Ammon's horn (tissue), 1 donor: ENCODE measurements at regions not wholly inside any gene's neighbourhood (a gene's known extent, or its start where the extent isn't known, plus 50 kb on each side); places are given as distances from the start of the nearest gene placed in this dataset.

ENCODE experiments used
- DNase-seq: peaks from one replicate; pipeline ENCODE4 v3.0.0-alpha.2; 2016; ENCODE audit warnings: low spot score

DNA sequence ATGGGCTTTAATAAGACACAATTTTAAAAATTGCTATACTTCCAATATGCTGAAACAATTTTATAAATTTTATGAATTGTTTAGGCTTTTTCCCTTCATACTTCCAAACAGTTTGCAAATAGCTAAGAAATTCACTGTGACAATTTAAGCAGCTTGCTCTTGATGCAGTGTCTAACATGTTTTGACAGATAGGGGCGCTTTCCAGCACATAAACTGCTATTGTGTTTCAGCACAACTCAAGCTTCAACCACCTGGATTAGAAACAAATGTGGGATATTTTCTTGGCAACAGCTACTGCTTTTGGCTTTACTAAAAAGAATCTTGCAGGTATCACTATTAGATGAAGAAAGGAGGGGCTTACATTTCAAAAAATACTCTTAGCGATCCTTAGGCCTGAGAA lies 565.8 kb upstream of the DPPA4 start:
- DNase-seq, result no peak

DNA sequence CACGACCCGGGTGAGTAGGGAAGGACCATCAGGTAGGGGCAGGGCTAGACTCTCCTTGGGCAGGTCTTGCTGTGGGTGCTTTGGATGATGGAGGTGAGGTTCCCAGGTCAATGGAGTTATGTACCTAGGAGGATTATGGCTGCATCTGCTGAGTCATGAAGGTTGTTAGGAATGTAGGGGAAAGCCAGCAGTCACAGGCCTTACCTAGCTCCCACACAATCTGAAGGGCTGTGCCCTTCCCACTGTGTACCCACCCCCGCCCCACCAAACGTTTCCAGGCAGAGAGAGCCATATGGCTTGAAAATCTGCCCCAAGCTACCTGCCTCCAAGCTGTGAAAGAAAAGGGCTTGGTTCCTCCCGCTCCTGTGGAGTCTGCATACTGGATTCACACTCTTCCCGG lies 573.4 kb upstream of the DPPA4 start:
- DNase-seq, result peak; percentile 1

DNA sequence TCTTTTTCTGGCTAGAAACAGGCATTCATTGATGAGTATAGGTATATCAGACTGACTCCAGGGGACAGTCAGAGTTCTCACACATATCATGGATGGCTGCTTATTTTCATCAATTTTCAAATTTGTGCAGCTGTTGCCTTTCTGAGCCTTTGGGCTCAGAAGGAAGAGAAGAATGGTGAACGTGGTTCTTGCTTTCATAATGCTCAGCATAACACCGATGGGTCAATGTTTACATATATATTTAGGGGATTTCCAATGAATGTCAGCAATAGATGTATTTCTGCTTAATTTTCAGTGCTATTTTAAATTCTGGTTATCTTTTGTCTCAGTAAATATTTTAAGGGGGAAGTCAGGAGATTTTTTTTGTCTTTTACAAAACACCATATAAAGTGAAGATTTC lies 581.4 kb upstream of the DPPA4 start:
- no peak for DNase-seq

DNA sequence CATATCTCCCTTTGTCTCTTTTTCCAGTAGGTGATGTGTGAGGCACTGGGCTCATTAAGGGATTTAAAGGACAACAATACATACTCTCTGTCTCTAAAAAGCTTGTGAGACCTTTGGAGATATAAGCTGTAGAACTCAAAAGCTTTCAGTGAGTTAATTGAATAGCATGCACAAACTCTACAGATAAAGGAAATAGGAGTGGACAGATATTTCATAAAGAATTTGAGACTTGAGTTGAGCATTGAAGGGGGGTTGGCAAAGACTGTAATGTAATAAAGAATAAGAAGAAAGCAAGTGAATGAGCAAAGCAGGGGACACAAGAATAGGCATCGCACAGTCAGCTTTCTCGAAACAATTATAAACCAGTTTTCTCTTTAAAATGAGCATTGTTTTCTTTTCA lies 583.4 kb upstream of the DPPA4 start:
- DNase-seq, result no peak

DNA sequence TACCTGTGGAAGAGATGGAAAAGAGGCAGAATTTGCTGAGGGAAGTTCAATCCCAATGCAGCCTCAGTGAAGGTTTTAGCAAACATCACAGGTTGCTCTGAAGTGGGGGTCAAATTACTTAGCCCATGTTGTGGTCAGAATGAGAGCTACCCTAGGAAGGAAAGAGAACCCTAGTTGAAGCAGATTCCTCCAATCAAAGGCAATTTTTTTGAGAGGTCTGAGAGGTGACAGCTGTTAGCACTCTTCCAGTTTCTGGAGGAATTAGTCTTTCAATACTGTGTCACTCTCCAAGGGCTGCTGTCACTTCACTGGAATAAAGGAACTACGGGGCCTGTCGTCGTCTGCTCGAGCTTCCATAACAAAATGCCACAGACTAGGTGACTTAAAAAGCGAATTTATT lies 584.2 kb upstream of the DPPA4 start:
- no peak for DNase-seq

DNA sequence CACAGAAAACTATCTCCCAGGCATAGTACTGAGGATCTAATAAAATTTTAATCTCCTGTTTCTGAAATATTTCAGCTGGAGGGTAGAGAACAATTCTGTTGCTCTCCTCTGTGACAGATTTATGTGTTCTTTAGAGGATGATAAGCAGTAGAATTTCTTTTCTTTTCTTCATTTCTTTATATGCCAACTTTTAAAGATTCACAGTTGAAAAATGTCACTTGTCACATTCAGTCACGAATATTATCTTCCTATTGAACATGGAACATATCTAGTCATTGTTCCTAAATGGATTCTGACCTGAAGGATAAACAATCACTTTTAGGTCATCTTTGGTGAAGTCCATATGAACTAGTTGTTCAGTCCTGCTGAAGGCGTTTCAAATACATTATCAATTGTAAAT lies 585.5 kb upstream of the DPPA4 start:
- no peak for DNase-seq

DNA sequence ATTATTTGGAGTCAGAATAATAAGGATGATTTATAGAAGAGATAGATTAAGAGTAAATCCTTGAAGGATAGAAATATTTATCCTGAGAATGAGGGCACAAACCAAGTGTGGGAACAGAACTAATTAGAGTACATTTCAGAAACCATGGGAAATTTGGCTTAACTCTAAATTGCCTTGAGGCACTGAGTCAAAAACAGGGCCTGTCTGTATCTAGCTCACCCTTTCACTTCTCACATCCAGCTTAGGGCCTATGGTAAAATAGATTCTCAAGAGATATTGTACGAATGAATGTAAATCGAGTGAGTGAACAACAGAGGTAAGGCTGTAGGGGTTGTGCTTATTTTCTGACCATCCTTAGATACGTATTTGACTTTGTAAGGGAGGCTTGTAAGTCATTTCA lies 586.1 kb upstream of the DPPA4 start:
- DNase-seq, result no peak

DNA sequence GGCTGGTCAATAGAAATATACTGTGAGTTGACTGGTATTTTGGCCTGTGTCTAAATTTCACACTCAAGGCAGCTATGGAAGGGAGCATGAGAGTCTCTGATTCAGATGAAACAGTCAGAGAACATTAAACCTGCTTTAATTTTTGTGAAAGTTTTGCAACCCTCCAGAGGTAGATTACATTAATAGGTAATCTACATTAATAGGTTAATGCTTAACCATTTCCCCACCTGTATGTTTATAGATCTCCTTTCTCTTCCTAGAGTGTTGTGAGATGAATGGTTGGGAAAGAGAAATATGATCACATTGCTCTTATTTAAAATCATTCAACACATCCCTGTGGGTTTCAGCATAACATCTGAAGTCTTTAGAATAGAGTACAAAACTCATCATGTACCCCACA lies 586.9 kb upstream of the DPPA4 start:
- no peak for DNase-seq

DNA sequence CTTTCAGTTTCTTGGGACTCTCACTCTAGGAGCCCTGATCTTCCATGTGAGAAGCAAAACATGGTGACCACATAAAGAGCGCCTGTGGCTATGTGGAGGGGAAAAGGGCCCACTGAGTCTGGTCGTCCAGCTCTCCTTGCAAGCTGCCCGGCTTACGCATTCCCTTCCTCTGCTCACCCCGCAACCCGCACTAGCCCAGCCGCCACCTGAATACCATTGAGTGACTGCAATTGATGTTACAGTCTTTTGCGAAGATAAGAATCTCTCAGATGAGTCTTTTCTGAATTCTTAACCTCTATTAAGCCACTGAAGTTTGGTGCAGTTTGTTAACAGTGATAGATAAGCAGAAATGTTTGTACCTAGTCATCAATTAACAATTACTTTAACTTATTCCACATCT lies 589.0 kb upstream of the DPPA4 start:
- no peak for DNase-seq

DNA sequence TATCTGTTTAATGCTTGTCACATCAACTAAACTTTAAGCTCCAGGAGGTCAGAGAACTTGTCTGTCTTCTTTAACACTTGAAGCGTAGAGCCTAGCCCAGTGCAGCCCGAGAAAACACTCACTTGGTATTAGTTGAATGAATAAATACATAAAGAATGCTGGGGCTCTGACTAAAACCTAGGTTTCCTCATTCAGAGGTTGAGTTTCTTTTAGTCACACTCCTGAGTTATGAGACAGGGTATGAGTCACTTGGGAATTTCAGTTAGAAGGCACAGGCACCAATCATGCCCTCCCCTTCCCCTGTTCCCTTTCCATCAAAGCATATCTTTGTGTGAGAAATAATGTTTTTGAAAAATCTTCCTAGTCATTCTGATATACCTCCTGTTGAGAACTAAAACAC lies 589.8 kb upstream of the DPPA4 start:
- DNase-seq, result no peak

DNA sequence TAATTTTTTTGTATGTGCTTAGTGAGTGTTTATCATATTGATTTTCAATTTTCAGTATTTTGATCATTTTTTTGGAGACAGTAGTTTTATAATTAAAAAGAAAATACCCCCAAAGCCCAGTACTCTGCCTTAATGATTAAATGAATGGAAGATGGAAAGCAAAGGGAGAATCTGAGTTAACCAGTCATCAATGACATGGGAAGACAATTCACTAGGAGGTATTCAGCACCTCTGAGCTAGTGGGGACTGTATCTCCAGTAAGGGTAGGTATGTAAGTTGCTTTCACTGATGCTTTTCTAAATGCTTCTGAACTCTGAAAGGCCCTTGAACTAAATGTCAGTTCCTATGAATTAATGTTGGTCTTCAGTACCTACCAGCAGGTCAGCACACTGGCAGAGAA lies 590.4 kb upstream of the DPPA4 start:
- no peak for DNase-seq

DNA sequence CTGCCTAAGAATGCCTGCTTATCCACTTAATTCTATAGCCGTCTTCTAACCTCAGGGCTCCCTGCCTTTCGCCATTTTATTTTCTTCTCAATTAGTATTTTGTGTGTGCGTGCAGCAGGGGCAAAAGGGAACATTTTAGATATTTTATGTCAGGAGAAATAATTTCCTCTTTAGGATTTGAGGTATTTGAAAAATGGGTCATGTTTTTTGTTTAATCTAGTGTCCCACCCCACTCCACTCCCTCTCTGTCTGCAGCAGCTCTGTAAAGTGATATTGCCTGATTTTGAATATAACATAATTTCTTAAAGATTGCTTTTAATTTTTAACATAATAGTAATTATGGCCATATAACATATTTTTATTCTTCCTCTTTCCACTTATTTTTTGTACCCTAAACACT lies 593.2 kb upstream of the DPPA4 start:
- no peak for DNase-seq

DNA sequence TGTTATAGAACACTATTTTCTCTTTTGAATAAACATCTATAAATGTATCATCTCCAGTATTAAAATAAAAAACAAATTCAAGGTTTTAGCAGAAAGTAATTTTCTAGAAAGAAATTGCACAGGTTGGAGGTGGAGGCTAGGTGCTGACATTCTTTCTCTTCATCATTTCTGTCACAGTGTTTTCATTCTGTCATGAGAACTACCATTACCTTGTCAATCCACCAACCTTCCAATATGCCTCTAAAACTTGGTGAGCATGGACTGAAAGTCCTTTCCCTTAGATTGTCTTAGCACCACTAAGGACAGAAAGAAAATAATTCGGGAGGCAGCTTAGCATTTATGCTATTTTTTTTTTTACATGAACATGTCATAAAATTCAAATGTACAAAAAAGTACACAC lies 596.2 kb upstream of the DPPA4 start:
- no peak for DNase-seq

DNA sequence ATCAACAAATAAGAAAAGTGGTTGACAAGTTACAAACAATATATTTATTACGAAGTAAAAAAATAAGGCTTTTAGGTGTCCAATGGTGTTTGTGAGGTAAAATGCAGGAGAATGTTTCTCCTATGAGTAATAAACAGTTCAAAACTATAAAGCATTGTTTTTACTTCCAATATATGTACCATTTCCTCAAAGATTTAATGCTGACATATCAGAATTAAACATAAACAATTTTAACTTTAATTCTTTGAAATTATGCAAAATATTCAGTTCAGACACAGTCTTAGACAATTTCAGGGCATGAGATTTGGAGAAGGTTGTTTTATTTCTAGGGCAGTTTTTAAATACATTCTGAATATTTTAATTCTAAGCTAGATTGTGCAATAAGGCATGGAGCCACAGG lies 602.5 kb upstream of the DPPA4 start:
- no peak for DNase-seq

DNA sequence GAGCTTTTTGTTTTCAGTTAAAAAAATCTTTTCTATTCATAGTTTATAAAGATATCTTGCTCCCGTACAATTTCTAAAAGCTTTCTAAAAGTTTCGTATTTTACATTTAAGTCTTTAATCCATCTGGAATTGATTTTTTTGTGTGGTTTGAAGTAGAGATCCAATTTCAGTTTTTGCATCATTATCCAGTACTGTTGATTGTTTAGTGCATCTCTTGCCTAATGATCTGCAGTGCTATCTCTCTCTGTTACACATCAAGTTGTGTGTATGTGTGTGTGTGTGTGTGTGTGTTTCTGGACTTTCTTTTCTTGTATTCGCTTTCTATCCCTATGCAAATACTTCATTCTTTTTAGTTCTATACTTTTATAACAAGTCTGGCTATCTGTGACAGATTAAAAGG lies 605.8 kb upstream of the DPPA4 start:
- DNase-seq, result no peak

DNA sequence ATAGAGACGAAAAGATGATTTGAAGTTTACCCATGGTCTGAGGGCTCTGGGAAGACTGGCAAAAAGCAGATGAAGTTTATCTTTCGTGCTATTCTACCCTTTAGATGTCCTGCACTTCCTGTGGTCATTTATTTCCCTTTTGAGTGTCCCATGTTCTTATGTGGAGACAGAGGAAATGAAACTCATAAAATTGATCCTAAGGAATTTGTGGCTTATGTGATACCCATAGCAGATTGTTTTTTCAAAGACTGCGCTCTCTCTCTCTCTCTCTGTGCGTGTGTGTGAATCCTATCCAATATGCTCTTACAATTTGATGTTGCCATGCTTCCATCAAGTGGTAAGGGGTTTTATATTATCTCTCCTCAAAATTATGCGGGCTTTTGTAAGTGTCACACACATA lies 607.5 kb upstream of the DPPA4 start:
- no peak for DNase-seq

DNA sequence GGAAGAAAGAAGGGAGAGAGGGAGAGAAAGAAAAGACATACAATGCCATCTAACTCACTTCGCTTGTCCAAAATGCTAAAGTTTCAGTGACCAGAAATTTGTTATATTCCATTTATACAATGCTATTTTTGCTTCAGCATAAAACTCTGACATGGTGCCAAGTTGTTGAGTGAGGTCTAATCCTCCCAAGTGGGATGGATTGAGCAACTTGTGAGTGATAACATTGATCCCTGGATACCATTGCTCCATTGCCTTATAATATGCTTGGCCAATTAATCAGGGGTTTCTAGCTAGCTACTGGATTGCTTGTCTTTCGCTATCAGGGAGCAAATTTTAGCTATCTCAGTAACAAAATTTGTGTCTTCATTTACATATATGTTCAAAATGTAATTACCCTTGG lies 615.6 kb upstream of the DPPA4 start:
- no peak for DNase-seq

DNA sequence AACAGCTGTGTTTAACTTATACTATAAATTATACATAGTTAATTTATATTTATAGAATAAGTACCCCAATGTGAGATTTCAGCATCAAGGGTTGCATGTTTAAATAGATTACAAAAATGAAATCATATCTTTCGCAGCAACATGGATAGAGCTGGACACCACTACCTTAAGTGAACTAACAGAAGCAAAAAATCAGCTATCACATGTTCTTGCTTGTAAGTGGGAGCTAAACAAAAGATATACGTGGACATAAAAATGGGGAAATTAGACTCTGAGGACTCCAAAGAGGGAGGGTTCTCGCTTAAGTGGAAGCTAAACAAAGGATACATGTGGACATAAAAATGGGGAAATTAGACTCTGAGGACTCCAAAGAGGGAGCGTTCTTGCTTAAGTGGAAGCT lies 626.5 kb upstream of the DPPA4 start:
- DNase-seq, result no peak

DNA sequence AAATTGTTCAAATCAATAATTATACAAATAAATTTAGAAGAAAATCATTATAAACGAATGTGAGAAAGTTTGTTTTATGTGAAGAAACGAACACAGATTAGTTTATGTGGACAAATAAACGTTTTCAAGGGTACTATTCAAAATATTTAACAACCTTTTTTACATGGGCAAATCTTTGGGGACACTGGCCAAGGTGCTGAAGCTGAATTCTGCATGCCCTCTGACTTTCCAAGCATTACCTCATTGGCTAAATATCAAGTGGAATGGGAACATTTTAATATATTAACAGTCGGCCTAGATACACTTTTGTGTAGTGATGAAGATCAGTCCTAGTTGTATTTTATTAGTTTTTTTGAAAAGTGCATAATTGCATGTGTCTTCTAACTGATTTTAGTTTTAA lies 636.4 kb upstream of the DPPA4 start:
- no peak for DNase-seq

DNA sequence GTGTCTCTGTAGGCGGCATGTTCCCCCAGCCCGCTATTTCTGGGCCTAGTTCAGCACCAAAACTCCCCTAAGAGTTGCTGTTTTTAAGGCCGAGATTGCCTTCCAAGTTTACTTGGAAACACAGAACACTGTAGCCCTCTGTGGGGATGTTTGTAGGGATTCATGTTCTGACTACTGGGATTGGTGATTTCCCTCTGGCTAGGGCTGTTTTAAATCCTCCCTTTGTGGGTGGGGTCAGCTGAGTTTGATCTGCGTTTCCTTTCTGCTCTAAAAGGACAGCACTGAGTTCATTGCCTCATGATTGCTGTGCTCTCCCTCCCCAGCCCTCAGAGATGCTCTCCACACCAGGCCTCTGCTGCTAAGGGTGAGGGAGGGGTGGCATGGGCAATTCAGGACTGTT lies 640.6 kb upstream of the DPPA4 start:
- no peak for DNase-seq

DNA sequence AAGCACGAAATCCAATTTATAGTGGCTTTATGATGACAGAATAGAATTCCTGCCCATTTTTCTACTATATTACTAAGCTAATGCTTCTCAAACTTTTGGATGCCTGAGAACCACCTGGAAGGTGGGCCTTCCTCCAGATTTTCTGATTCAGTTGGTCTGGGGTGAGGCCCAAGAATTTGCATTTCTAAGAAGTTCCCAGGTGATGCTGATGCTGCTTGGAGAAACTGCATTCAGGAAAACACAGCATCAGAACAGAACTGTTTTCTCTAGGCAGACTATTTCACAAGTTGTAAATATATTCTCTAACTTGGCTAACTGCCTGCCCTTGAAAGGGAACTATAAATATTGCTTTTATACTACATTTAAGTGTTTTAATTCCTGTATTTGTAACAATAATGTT lies 644.9 kb upstream of the DPPA4 start:
- DNase-seq, result no peak

DNA sequence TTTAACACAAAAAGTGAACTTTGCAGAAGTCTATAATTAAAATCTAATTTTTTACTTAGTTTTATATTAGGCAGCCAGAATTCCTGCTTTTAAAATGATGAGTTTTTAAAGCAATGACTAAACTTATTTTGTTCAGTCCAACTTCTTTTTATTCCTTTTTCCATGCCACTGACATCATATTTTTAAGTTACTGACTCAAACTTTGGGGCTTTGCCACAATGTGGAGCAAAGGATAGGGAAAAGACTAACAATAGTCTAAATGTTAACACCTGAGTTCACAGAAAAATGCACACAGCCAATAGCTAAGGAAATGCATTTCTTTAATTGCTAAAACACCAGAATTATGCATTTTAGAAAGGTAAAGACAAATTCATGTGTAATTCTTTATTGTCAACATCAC lies 647.6 kb upstream of the DPPA4 start:
- no peak for DNase-seq

DNA sequence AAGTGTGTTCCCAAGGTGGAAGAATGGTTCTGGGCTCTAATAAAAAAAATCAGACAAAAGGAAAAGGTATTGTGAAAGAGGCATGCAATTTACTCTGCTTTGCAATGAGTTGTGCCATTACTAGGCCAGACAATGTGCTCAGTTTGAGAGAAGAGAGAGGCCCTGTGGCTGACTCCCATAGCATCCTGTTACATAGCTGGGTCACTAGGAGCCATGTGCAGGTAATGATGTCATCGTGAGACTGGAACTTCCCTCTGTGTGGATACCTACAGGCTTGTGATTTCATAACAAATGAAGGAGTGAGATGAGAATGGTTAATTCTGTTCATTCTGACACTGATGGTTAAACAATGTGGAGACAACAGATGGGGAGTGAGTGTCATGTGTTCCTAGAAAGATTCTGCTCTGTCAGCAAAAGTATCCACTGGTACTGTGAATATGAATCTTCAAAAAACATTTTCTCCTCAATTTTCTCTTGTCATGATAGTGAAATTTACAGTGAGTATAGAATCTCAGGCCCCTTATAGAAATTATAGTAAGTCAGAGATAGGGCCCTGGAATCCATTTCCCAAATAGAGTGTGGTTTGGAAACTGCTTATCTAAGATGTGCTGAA lies 648.7 kb upstream of the DPPA4 start:
- DNase-seq, result no peak

DNA sequence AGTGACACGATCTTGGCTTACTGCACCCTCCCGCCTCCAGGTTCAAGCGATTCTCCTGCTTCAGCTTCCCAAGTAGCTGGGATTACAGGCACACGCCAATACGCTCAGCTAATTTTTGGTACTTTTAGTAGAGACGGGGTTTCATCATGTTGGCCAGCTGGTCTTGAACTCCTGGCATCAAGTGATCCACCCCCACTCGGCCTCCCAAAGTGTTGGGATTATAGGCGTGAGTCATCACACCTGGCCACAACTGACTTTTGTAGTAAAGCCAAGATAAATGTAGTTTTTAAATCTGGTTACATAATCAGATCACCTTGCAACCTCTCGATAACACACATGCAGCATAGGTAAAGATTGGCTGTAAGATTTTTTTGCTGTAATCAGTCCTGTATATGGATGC lies 657.5 kb upstream of the DPPA4 start:
- no peak for DNase-seq

DNA sequence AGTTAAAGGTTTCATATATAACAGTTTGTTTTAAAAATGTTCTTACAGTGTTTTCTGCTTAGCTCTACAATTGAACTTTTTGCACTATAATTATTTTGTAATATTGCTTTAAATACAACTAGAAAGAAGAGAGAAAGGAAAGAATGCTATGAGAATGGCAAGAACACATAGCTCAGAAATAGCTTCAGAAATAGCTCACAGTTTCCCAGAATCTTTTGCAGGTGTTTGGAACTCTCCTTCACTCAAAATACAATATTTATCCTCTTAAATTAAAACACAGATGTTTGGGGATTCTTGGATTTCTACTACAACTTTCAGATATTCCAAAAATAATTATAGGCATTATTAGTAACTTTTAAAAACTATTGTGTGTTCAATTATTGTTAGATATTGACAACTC lies 658.0 kb upstream of the DPPA4 start:
- no peak for DNase-seq
